PFSK-1 (cell line): ENCODE measurements at regions not wholly inside any gene's neighbourhood (a gene's known extent, or its start where the extent isn't known, plus 50 kb on each side); places are given as distances from the start of the nearest gene placed in this dataset.

Experiments
- FOXP2 ChIP-seq: optimal IDR thresholded peaks from 2 replicates; pipeline ENCODE3; 2011; ENCODE audit warnings: borderline replicate concordance, control low read depth, inconsistent platforms; ENCODE audit not compliant: insufficient read depth; ENCODE audit errors: extremely low read length, extremely low read depth
- POLR2AphosphoS5 ChIP-seq: IDR thresholded peaks from 2 replicates; pipeline ENCODE4 v1.6.1; 2012; ENCODE audit warnings: low read depth, mild to moderate bottlenecking, control low read depth, low read length, moderate library complexity

DNA sequence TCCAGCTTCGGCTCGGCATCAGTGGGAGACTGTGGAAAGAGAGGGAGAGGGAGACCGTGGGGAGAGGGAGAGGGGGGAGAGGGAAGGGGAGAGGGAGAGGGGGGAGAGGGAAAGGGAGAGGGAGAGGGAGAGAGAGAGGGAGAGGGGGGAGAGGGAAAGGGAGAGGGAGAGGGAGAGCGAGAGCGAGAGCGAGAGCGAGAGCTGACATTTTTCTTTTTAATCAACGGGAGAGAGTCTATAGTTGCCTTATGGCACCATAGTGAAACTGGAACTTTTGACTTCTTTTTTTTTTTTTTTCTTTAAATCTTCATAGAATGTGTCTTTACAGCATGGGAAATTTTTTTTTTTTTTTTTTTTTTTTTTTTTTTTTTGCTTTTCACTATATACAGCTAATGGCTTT is 94.7 kb upstream of the NUDT6 start:
- no peak for TF ChIP-seq POLR2AphosphoS5
- no peak for TF ChIP-seq FOXP2
